GM12878 (cell line): ENCODE measurements at regions not wholly inside any gene's neighbourhood (a gene's known extent, or its start where the extent isn't known, plus 50 kb on each side); places are given as distances from the start of the nearest gene placed in this dataset.

Experiments used
- BHLHE40 ChIP-seq, 2 experiments: fragments of 450-650 bp in 1 of 2; IDR thresholded peaks; 2 replicates each; pipeline ENCODE4 v1.6.1; 2011 to 2017; ENCODE audit warnings: low read depth in 2 of 2, borderline replicate concordance in 1 of 2, improper control_type of control experiment in 1 of 2, low read length in 1 of 2, mild to moderate bottlenecking in 1 of 2
- CEBPZ ChIP-seq: fragments of 150-350 bp; IDR thresholded peaks from 2 replicates; pipeline ENCODE4 v1.6.1; 2016; ENCODE audit warnings: low read depth, low read length
- HDAC2 ChIP-seq: fragments of 200-600 bp; sonication (generic); IDR thresholded peaks from 2 replicates; pipeline ENCODE4 v1.6.1; 2017
- MTA2 ChIP-seq: fragments of 450-650 bp; IDR thresholded peaks from 2 replicates; pipeline ENCODE4 v1.6.1; 2016; ENCODE audit warnings: low read depth, mild to moderate bottlenecking, moderate library complexity
- NBN ChIP-seq: fragments of 450-650 bp; IDR thresholded peaks from 2 replicates; pipeline ENCODE4 v1.6.1; 2016
- RAD21 ChIP-seq: IDR thresholded peaks from 2 replicates; pipeline ENCODE4 v1.6.1; 2011; ENCODE audit warnings: mild to moderate bottlenecking, low read depth, low read length, moderate library complexity; ENCODE audit not compliant: insufficient read depth
- TF ChIP-seq, protein P1 (sequence below): IDR thresholded peaks from 2 replicates; pipeline ENCODE4 v1.6.1; 2011; ENCODE audit warnings: low read depth, low read length, improper control_type of control experiment, borderline replicate concordance

GRCh38 chr16:85416228-85417109 lies 196.7 kb upstream of the GSE1 start (continued):
- peak; percentile 27; the same call in 1 of the 2 replicates for TF ChIP-seq RAD21
- peak in 1 of 2 experiments; percentile 7; a peak in 1 of 4 replicates for TF ChIP-seq BHLHE40 (IDR thresholded peaks at IDR 0.05; ENCODE audit: borderline replicate concordance in 1 of 2, low read depth in 2 of 2, low read length in 1 of 2)
- TF ChIP-seq HDAC2: no peak
- no peak for TF ChIP-seq NBN
- TF ChIP-seq, protein P1, sequence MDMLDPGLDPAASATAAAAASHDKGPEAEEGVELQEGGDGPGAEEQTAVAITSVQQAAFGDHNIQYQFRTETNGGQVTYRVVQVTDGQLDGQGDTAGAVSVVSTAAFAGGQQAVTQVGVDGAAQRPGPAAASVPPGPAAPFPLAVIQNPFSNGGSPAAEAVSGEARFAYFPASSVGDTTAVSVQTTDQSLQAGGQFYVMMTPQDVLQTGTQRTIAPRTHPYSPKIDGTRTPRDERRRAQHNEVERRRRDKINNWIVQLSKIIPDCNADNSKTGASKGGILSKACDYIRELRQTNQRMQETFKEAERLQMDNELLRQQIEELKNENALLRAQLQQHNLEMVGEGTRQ: no peak; the same call in 1 of the 2 replicates
- no peak for TF ChIP-seq CEBPZ
- TF ChIP-seq MTA2: no peak
- TF ChIP-seq, all 136 proteins: peak for 6
